ENCODE measurements at regions not wholly inside any gene's neighbourhood (a gene's known extent, or its start where the extent isn't known, plus 50 kb on each side); places are given as distances from the start of the nearest gene placed in this dataset.
A peak's percentile ranks its signal among the peaks of the same experiment; 100 is the strongest.

GRCh38 chr12:43103866-43104265 is 448.1 kb downstream of the ADAMTS20 start:
- H3K4me1 Mint-ChIP-seq, result peaks cover 10% of the 10 kb centered on the region
- no peaks in the 10 kb centered on the region for H3K36me3 Mint-ChIP-seq (ENCODE audit: low read depth)
- H3K27me3 Mint-ChIP-seq (ENCODE audit: low read depth), result no peaks in the 10 kb centered on the region
- no peak overlapping the region for H3K4me3 Mint-ChIP-seq
- H3K9me3 Mint-ChIP-seq, result peaks cover 4% of the 10 kb centered on the region
- TF ChIP-seq CTCF (conservative IDR thresholded peaks at IDR 0.05), result no peak
- DNase-seq (ENCODE audit: low read depth, low spot score), result no peak
- no peak overlapping the region for H3K27ac Mint-ChIP-seq (ENCODE audit: unreplicated experiment)

GRCh38 chr12:43102546-43103264 is 449.3 kb downstream of the ADAMTS20 start:
- Mint-ChIP-seq H3K27me3 (ENCODE audit: low read depth) (no peaks in the 10 kb centered on the region), H3K27ac (ENCODE audit: unreplicated experiment) (peak overlapping the region; percentile 68), H3K36me3 (ENCODE audit: low read depth) (no peaks in the 10 kb centered on the region), H3K9me3 (no peaks in the 10 kb centered on the region), H3K4me3 (no peak overlapping the region), H3K4me1 (peaks cover 5% of the 10 kb centered on the region)
- no peak for DNase-seq (ENCODE audit: low read depth, low spot score)
- no peak for TF ChIP-seq CTCF (conservative IDR thresholded peaks at IDR 0.05)

- H3K4me3 Mint-ChIP-seq, result no peak overlapping the region
- H3K27ac Mint-ChIP-seq (ENCODE audit: unreplicated experiment), result no peak overlapping the region
- H3K36me3 Mint-ChIP-seq (ENCODE audit: low read depth), result no peaks in the 10 kb centered on the region
- peaks cover 5% of the 10 kb centered on the region for H3K4me1 Mint-ChIP-seq
- TF ChIP-seq CTCF (conservative IDR thresholded peaks at IDR 0.05), result no peak
- no peaks in the 10 kb centered on the region for H3K27me3 Mint-ChIP-seq (ENCODE audit: low read depth)
- no peak for DNase-seq (ENCODE audit: low read depth, low spot score)
- H3K9me3 Mint-ChIP-seq, result no peaks in the 10 kb centered on the region
These were observed 451.8 kb downstream of the ADAMTS20 start for GRCh38 chr12:43100231-43100630.

GRCh38 chr12:43099691-43100163 is 452.3 kb downstream of the ADAMTS20 start:
- no peak overlapping the region for H3K27ac Mint-ChIP-seq (ENCODE audit: unreplicated experiment)
- H3K4me1 Mint-ChIP-seq, result peaks cover 5% of the 10 kb centered on the region
- no peak for DNase-seq (ENCODE audit: low read depth, low spot score)
- H3K4me3 Mint-ChIP-seq, result no peak overlapping the region
- no peaks in the 10 kb centered on the region for H3K27me3 Mint-ChIP-seq (ENCODE audit: low read depth)
- no peak for TF ChIP-seq CTCF (conservative IDR thresholded peaks at IDR 0.05)
- H3K36me3 Mint-ChIP-seq (ENCODE audit: low read depth), result no peaks in the 10 kb centered on the region
- H3K9me3 Mint-ChIP-seq, result no peaks in the 10 kb centered on the region

GRCh38 chr12:43098766-43099550 is 453.0 kb downstream of the ADAMTS20 start:
- H3K36me3 Mint-ChIP-seq (ENCODE audit: low read depth), result no peaks in the 10 kb centered on the region
- H3K9me3 Mint-ChIP-seq, result no peaks in the 10 kb centered on the region
- TF ChIP-seq CTCF (conservative IDR thresholded peaks at IDR 0.05), result no peak
- H3K4me1 Mint-ChIP-seq, result peaks cover 5% of the 10 kb centered on the region
- H3K27me3 Mint-ChIP-seq (ENCODE audit: low read depth), result no peaks in the 10 kb centered on the region
- H3K27ac Mint-ChIP-seq (ENCODE audit: unreplicated experiment), result no peak overlapping the region
- DNase-seq (ENCODE audit: low read depth, low spot score), result no peak
- no peak overlapping the region for H3K4me3 Mint-ChIP-seq
